OCI-LY1 (cell line): ENCODE measurements at regions not wholly inside any gene's neighbourhood (a gene's known extent, or its start where the extent isn't known, plus 50 kb on each side); places are given as distances from the start of the nearest gene placed in this dataset.

Experiments
- H2AFZ ChIP-seq: fragments of 200-600 bp; sonication (generic), shearing (Covaris generic); 2 replicates; pipeline ENCODE4 v1.6.0; 2014; ENCODE audit warnings: antibody characterized with exemption, mild to moderate bottlenecking, low read length
- H3F3A ChIP-seq: fragments of 200-600 bp; sonication (generic), shearing (Covaris generic); 2 replicates; pipeline ENCODE4 v1.6.0; 2014; ENCODE audit warnings: mild to moderate bottlenecking, antibody characterized with exemption, low read length, moderate library complexity; ENCODE audit not compliant: insufficient read depth
- H3K27ac ChIP-seq: fragments of 200-600 bp; sonication (generic); 2 replicates; pipeline ENCODE4 v1.5.1; 2014; ENCODE audit warnings: low read length, mixed run types, mild to moderate bottlenecking, low read depth; ENCODE audit not compliant: poor library complexity, severe bottlenecking
- H3K27me3 ChIP-seq: fragments of 200-600 bp; sonication (generic); 2 replicates; pipeline ENCODE4 v1.6.0; 2014; ENCODE audit warnings: antibody characterized with exemption, mild to moderate bottlenecking, low read length, moderate library complexity; ENCODE audit not compliant: insufficient read depth
- H3K36me3 ChIP-seq: fragments of 200-600 bp; sonication (generic); 2 replicates; pipeline ENCODE4 v1.6.1; 2014; ENCODE audit warnings: mild to moderate bottlenecking, antibody characterized with exemption, low read length, moderate library complexity, mixed read lengths; ENCODE audit not compliant: insufficient read depth
- H3K4me1 ChIP-seq: fragments of 200-600 bp; sonication (generic); 2 replicates; pipeline ENCODE4 v1.5.1; 2014; ENCODE audit warnings: mild to moderate bottlenecking, low read length, moderate library complexity; ENCODE audit not compliant: insufficient read depth, severe bottlenecking
- H3K4me2 ChIP-seq: fragments of 200-600 bp; sonication (generic), shearing (Covaris generic); 2 replicates; pipeline ENCODE4 v1.6.1; 2014; ENCODE audit warnings: low read length
- H3K4me3 ChIP-seq: fragments of 200-600 bp; sonication (generic); 2 replicates; pipeline ENCODE4 v1.5.1; 2014; ENCODE audit warnings: low read length, low read depth, mild to moderate bottlenecking, mixed read lengths; ENCODE audit not compliant: poor library complexity, severe bottlenecking
- H3K79me2 ChIP-seq: fragments of 200-600 bp; shearing (Covaris generic); 2 replicates; pipeline ENCODE4 v1.6.1; 2016; ENCODE audit warnings: mixed run types, low read length, mixed read lengths; ENCODE audit not compliant: insufficient read depth
- H3K9ac ChIP-seq: fragments of 200-600 bp; sonication (generic), shearing (Covaris generic); 2 replicates; pipeline ENCODE4 v1.6.1; 2014; ENCODE audit warnings: mild to moderate bottlenecking, low read length, mixed read lengths
- H3K9me2 ChIP-seq: fragments of 200-600 bp; sonication (generic), shearing (Covaris generic); 2 replicates; pipeline ENCODE4 v1.6.1; 2014; ENCODE audit warnings: low read depth, mild to moderate bottlenecking, low read length, mixed read lengths
- H3K9me3 ChIP-seq: fragments of 200-600 bp; shearing (Covaris generic); 2 replicates; pipeline ENCODE4 v1.6.1; 2014; ENCODE audit warnings: low read length, mixed read lengths
- H4K20me1 ChIP-seq: fragments of 200-600 bp; sonication (generic), shearing (Covaris generic); 2 replicates; pipeline ENCODE4 v1.6.0; 2016; ENCODE audit warnings: mild to moderate bottlenecking, low read length; ENCODE audit not compliant: insufficient read depth
- EZH2 ChIP-seq: fragments of 200-600 bp; sonication (generic), shearing (Covaris generic); IDR thresholded peaks from 2 replicates; pipeline ENCODE4 v1.8.0; 2017; ENCODE audit warnings: borderline replicate concordance, mixed run types, mild to moderate bottlenecking, antibody characterized with exemption, low read length, moderate library complexity, mixed read lengths
- TF ChIP-seq, protein P1 (sequence below): fragments of 200-600 bp; sonication (generic), shearing (Covaris generic); IDR thresholded peaks from 2 replicates; pipeline ENCODE4 v1.5.1; 2017; ENCODE audit warnings: mild to moderate bottlenecking, antibody characterized with exemption, low read length, moderate library complexity, mixed read lengths

DNA sequence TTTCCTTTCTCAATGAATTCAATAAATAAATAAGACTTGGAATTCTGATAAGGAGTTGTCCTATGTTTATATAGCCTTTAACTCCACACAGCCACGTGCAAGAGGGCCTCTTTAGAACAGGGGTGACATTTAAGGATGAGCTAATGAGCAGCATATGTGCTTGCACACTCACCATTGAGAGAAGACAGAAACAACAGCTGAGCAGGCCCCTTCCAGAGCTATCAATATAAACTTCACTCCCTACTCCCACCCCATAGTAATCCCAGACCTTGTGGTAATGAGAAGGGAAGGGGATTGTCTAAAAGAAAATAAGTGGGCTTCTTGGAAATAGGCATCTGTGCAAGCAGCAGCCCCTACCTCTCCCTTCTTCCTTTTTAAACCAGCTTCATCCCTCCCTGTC, 176.0 kb downstream of the SEC16B start:
- Histone ChIP-seq H3K9me2 (no peaks in the 10 kb centered on the region), H4K20me1 (no peaks in the 10 kb centered on the region), H3F3A (no peaks in the 10 kb centered on the region), H3K79me2 (no peaks in the 10 kb centered on the region), H3K9me3 (no peaks in the 10 kb centered on the region), H2AFZ (no peak overlapping the region), H3K27me3 (no peaks in the 10 kb centered on the region), H3K4me2 (no peak overlapping the region), H3K4me1 (no peaks in the 10 kb centered on the region), H3K27ac (no peak overlapping the region), H3K4me3 (no peak overlapping the region), H3K9ac (no peak overlapping the region), H3K36me3 (no peaks in the 10 kb centered on the region)
- TF ChIP-seq, protein P1, sequence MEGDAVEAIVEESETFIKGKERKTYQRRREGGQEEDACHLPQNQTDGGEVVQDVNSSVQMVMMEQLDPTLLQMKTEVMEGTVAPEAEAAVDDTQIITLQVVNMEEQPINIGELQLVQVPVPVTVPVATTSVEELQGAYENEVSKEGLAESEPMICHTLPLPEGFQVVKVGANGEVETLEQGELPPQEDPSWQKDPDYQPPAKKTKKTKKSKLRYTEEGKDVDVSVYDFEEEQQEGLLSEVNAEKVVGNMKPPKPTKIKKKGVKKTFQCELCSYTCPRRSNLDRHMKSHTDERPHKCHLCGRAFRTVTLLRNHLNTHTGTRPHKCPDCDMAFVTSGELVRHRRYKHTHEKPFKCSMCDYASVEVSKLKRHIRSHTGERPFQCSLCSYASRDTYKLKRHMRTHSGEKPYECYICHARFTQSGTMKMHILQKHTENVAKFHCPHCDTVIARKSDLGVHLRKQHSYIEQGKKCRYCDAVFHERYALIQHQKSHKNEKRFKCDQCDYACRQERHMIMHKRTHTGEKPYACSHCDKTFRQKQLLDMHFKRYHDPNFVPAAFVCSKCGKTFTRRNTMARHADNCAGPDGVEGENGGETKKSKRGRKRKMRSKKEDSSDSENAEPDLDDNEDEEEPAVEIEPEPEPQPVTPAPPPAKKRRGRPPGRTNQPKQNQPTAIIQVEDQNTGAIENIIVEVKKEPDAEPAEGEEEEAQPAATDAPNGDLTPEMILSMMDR, result no peak
- no peak for TF ChIP-seq EZH2

DNA sequence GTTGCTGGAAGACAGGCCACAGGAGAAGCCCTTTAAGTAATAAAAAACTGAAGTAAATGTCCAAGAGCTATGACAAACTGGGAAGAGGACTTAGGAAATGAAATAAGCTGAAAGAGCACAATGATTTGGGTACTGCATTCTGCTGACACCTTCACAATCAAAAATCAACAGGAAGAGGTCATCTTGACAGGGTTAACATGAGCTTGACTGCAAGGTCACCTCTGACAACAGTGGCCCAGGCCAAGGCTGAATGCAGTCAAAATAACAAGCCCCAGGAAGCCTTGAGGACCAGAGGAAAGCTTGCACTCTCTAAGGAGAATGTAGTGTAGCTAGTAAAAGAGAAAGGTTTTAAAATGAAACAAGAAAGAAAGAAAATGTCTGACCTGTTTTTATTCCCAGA, 179.3 kb downstream of the SEC16B start:
- H3K9ac ChIP-seq, result no peak overlapping the region
- H3K4me1 ChIP-seq, result no peaks in the 10 kb centered on the region
- H3K27me3 ChIP-seq, result no peaks in the 10 kb centered on the region
- H2AFZ ChIP-seq, result no peak overlapping the region
- no peaks in the 10 kb centered on the region for H3K9me2 ChIP-seq
- TF ChIP-seq, protein P1, result no peak
- no peak for TF ChIP-seq EZH2
- no peaks in the 10 kb centered on the region for H3K9me3 ChIP-seq
- no peaks in the 10 kb centered on the region for H4K20me1 ChIP-seq
- no peak overlapping the region for H3K4me2 ChIP-seq
- no peak overlapping the region for H3K4me3 ChIP-seq
- no peak overlapping the region for H3K27ac ChIP-seq
- H3F3A ChIP-seq, result no peaks in the 10 kb centered on the region
- no peaks in the 10 kb centered on the region for H3K79me2 ChIP-seq
- no peaks in the 10 kb centered on the region for H3K36me3 ChIP-seq

DNA sequence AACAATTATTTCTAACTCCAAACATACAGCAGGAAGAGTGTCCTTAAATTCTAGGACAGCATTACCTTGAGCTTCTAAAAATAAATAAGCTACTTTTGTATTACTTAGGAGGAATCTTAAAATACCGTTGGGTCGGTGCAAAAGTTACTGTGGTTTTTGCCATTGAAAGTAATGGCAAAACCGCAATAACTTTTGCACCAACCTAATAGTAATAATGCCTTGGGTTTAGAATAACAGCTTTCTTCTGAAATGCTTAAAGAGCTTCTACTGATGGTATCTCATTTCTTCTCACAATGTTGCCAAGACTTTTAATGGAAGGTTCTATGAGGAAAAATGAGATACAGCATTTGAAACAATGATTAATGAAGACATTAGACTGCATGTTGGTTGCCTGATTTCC, 179.9 kb downstream of the SEC16B start:
- H3K9ac ChIP-seq, result no peak overlapping the region
- no peaks in the 10 kb centered on the region for H4K20me1 ChIP-seq

DNA sequence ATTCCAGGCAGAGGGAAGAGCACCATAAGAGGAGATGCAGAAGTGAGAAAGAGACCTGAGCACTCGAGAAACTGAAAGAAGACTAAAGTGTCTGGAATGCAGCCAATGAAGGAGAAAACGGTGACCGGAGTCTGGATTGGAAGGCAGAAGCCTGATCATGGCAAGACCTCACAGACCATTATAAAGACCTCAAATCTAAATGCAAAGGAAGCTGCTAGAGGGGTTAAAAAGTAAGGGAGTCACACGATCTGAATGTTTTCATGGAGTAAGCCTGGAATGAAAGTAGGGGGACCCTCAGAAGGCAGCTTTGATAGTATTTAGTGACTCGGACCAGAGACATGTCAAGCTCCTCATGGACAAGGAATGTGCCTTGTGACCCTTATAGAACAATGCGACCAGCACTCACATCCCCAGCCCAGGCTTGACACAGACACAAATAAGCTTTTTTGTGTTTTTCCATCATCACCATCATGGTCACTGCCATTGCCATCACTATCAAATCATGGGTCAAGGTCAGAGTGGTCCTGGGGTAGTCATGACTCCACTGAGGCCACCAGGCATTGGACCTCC, 183.6 kb downstream of the SEC16B start:
- H3K9me3 ChIP-seq, result no peaks in the 10 kb centered on the region
- no peak overlapping the region for H2AFZ ChIP-seq
- H3K27me3 ChIP-seq, result no peaks in the 10 kb centered on the region
- no peak overlapping the region for H3K9ac ChIP-seq
- H3F3A ChIP-seq, result no peaks in the 10 kb centered on the region
- H3K4me2 ChIP-seq, result no peak overlapping the region
- H3K79me2 ChIP-seq, result no peaks in the 10 kb centered on the region
- no peaks in the 10 kb centered on the region for H3K4me1 ChIP-seq
- no peak overlapping the region for H3K27ac ChIP-seq
- no peaks in the 10 kb centered on the region for H4K20me1 ChIP-seq
- H3K9me2 ChIP-seq, result no peaks in the 10 kb centered on the region
- no peaks in the 10 kb centered on the region for H3K36me3 ChIP-seq
- TF ChIP-seq EZH2, result no peak
- TF ChIP-seq, protein P1, result no peak
- H3K4me3 ChIP-seq, result no peak overlapping the region

More for the DNA sequence above, 179.9 kb downstream of the SEC16B start:
- Histone ChIP-seq H3K4me1 (no peaks in the 10 kb centered on the region), H2AFZ (no peak overlapping the region), H3F3A (no peaks in the 10 kb centered on the region), H3K4me2 (no peak overlapping the region), H3K27ac (no peak overlapping the region), H3K36me3 (no peaks in the 10 kb centered on the region), H3K9me2 (no peaks in the 10 kb centered on the region), H3K9me3 (no peaks in the 10 kb centered on the region), H3K79me2 (no peaks in the 10 kb centered on the region), H3K4me3 (no peak overlapping the region), H3K27me3 (no peaks in the 10 kb centered on the region)
- TF ChIP-seq EZH2, result no peak
